CD4-positive, alpha-beta T cell treated with Interleukin-12 subunit alpha and Interleukin-12 subunit beta, for 1 hour (primary cell): ENCODE measurements at regions not wholly inside any gene's neighbourhood (a gene's known extent, or its start where the extent isn't known, plus 50 kb on each side); places are given as distances from the start of the nearest gene placed in this dataset.
A peak's percentile ranks its signal among the peaks of the same experiment; 100 is the strongest.
"Not testable (repeated sequence)": the region's sequence is repeated elsewhere in the genome, so short reads cannot be mapped to it uniquely, and the experiment has no call there.

ENCODE experiments used
- DNase-seq: peaks from one replicate; pipeline ENCODE4 v3.0.0-alpha.2; 2020

- DNase-seq: no peak
Observed at GRCh38 chr9:38518826-38519225, 94.6 kb upstream of the IGFBPL1 start.

DNA sequence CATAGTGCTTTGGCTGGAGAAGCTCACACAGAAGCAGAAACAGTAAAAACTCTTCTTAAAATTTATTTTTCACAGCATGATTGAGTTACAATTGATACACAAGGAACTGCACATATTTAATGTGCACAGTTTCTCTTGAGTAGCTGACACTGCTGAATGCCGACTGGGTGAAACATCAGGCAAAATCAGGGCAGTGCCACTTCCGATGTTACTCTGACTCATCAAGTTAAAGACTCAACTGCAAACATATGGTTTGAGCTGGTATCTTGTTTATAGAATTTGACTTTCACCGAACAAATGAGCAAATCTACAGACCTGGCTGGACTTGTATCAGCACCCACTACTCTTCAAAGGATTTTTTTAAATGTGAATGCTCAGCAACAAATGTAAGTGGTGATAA, 92.0 kb upstream of the IGFBPL1 start:
- DNase-seq: peak; percentile 7

- not testable (repeated sequence) for DNase-seq
Observed at GRCh38 chr9:38515055-38515454, 90.8 kb upstream of the IGFBPL1 start.

DNA sequence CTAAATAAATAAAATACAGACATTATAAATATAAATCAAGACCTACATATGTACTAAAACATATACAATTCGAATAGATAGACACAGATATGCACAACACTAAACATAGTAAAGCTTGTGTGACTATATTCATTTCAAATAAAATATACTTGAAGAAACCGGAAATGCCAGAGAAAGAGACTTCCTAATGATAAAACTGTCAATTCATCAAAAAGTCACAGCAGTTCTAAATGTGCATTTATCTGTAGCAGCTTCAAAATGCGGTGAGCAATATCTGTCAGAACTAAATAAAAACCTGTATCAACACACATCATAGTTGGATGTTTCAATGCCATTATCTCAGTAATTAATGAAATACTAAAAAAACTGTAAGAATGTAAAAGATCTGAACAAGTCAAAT, 86.1 kb upstream of the IGFBPL1 start:
- DNase-seq: not testable (repeated sequence)

DNA sequence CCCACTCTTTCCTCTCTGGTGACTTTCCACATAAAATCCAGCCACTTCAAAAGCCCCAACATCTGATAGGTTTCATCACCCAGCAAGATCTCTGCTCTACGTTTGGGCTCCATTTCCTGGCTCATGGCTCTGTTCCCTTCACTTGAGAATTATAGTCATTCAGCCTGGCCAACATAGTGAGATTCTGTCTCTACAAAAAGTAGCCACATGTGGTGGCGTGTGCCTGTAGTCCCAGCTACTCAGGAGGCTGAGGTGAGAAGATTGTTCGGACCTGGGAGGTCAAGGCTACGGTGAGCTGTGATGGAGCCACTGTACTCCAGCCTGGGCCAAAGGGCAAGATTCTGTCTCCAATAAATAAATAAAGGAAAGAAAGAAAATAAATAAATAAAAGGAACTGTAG, 83.3 kb upstream of the IGFBPL1 start:
- no peak for DNase-seq

DNA sequence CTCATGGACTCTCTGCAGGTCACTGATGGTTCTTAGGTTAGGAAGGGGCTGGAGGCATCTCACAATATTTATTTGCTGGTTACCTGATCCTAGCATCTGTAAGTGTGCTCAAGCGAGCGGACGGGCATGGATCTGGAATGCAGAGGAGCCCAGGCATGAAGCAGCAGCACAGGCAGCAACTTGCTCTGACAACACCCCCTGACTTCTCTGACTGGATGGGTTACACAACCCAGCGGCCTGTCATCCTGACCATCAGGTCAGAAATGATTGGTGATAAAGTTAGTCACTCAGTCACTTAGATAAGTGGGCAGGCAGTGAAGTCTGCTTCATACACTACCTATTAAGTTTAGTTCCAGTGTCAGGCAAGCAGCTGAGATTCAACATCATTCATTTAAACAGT, 75.9 kb upstream of the IGFBPL1 start:
- not testable (repeated sequence) for DNase-seq

GRCh38 chr9:38498551-38498950, 74.3 kb upstream of the IGFBPL1 start:
- not testable (repeated sequence) for DNase-seq

DNA sequence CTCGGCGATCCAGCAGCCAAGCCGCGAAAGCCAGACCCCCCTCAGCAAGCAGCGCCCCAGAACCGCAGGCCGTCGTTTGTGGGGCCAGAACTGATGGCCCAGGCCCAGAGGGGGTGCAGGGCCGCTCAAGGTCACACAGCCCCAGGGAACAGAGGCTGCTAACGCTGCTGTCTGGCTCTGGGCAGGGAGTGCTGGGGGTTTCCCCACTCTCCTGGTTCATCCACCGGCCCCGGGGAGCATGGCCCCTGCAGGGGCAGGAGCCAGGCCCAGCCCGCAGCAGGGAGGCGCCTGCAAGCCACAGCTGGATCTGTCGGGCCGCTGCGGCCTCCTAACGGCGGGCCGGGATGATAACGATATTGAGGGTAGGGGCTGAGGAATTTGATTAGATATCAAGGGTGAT, 64.8 kb upstream of the IGFBPL1 start:
- DNase-seq: no peak

GRCh38 chr9:38488156-38488698, 64.0 kb upstream of the IGFBPL1 start:
- no peak for DNase-seq

DNA sequence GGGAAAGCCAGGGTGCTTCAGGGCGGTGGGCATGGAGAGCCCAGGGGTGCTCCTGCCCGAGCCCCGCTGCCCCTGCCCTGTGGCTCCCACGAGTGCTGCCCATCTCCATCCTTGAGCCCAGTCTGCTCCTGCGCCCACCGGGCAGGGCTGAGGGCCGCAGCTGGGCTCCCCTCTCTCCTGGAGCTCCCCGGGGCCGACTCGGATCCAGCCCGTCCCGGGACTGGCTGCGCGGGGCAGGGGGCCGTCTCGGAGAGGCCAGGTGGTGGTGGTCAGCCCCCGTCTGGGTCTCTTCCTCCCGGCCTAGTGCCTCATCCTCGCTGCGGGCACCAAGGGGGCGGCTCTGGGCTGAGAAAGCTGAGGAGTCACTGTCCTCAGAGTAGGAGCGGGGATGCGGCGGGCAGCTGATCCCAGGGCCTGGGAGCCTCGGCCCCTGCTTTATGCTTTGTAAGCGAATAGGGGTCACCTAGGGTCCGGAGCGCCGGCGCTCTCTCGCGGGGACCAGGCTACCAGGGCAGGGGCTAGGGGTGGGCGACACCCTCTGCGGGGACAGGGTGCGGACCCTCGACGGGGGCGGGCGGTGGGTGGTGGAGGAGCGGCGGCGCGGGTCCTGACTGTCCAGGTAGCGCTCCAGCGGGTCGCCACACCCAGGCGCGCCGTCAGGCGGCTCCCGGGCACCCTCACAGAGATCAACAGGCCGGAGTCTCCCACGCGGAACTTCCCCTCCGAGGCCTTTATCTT, 63.3 kb upstream of the IGFBPL1 start:
- not testable (repeated sequence) for DNase-seq

DNA sequence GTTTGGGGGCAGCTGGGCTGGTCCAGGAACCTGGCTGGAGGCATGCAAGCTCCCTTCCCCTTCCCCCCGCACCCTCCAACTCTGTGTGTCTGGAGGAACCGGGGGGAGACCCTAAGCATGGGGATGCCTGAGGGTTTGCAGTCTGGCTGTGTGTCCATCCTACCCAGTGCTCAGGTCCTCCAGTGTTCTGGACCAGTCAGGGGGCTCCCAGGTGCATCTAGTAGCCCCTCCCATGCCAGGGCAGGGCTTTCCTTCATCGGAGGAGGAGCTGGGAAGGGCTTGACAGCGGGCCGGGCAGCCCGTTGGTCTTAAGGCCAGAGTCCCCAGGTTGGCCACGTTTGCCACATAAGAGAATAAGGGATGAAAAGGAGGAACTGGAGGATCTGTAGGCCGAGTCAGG, 62.6 kb upstream of the IGFBPL1 start:
- no peak for DNase-seq

DNA sequence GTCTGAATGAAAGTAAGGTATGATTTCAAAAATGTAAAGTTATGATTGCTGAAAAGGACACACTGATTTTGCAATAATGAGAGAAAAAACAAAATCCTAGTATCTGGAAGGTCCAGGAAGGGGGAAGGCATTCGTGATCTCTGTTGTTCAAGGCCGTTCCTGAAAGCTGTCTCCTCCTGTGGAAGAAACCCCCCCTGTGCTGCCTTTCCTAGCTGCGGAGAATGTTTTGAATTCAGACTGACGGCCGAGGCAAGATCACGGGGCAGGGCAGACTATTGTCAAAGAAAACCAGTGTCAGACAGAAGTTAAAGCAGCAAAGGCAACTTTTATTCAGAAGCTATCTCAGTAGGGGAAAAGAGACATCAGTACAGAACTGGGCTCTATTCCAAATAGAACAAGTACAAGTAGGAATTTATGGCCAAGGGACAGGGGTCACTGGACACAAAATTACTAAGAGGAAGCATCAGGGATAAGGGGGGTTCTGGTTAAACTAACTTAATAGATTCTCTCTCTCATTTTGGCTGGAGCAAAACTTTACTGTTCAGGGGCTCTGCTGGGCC, 61.9 kb upstream of the IGFBPL1 start:
- no peak for DNase-seq

DNA sequence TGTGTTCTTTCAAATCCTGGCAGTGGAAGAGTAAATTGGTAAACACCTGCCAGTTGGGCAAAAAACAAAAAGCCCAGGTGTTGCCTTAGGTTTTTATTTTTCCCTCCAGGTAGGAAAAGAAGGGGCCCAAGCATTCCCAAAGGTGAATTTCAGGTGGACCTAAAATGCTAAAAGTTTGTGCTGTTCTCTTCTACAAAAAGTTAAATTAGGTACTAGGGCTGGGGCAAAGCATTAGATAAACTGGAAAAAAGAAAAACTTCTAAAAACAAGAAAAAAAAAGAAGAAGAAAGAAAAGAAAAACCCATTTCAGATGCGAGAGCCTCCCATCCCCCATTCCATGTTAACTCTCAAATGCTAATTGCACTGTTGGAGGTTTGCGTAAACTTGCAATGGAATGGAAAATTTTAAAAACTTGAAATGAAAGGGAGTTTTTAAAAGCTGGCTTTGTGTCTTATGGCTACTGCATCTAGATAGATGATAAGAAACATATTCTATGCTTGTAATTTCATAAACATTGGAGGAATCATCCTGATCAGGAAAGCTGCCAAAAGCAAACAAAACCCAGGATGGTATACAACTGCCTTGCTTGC, 59.9 kb upstream of the IGFBPL1 start:
- not testable (repeated sequence) for DNase-seq

DNA sequence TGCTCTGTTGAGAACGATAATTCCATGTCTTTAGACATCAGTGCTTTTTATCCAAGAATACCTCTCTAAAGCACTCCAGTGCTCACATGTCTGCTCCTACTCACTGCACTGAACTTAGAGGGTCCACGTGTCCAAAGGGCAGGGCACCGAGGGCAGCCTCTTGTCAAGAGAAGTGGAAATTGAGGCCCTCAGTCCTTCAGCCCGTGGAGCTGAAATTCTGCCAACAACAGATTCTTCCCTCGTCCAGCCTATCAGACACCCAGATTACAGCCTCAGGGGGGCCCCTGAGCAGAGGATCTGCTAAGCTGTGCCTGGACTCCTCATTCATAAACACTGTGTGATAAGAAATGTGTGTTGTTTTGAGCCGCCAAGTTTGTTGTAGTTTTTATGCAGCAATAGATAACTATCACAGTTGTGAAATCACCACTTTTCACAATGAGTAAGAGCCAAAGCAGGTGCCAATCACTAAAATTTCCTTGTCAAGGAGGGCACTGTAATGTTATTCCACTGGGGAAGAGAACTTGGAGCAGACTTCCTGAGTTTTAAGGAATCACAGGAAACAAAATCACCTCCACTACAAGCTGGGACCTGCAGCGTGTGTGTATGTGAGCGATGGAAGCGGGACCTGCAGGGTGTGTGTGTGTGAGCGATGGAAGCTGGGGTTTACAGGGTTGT, 58.8 kb upstream of the IGFBPL1 start:
- no peak for DNase-seq

- DNase-seq: no peak
Observed at GRCh38 chr9:38478211-38478610, 54.0 kb upstream of the IGFBPL1 start.

DNA sequence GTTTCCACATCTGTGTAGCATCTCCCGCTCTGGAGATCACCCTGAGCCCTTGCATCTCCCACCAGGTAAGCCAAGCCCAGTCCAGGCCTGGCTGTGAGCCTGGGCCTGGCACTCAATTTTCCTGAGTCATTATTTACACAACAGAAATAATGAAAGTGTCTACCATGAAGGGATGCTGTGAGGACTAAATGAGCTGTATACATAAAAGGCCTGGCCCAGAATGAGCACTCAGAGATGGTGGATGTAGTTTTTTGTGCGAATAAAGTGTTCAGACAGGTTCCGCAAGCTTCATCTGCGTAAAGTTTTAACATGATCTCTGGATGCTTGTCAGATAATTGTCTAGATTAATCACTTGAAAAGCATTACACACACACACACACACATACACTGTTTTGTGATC, 50.2 kb upstream of the IGFBPL1 start:
- not testable (repeated sequence) for DNase-seq
